K562 (cell line): ENCODE measurements at regions not wholly inside any gene's neighbourhood (a gene's known extent, or its start where the extent isn't known, plus 50 kb on each side); places are given as distances from the start of the nearest gene placed in this dataset.

ENCODE experiments used
- ATAC-seq: fragments of 200-7000 bp; cut with Tn5 transposase; 3 replicates; pipeline ENCODE4 v1.9.1; 2020; ENCODE audit warnings: moderate library complexity
- BruUV-seq: library from RNA; stranded (reverse); fragments of 400-500 nt; replicated peaks from 2 replicates; lab custom pipeline; 2021; lab: Mats Ljungman, UMichigan
- CTCF ChIA-PET: fragments of 300-600 bp; formaldehyde crosslinking; extraction: SDS; loops from one replicate; lab custom pipeline; 2021; ENCODE audit warnings: low intra/inter-chr PET ratio; lab: Yijun Ruan, JAX
- POLR2A ChIA-PET: fragments of 300-600, 350-650 bp; sonication (Branson Sonifier 250); formaldehyde crosslinking; extraction: SDS; loops from one replicate; lab custom pipeline; 2021; ENCODE audit warnings: antibody characterized with exemption, inconsistent platforms; lab: Yijun Ruan, JAX
- DNase-seq, 4 experiments: peaks; one replicate each; pipeline versions ENCODE4 v3.0.0 to v3.0.0-alpha.2; 2011 to 2018; ENCODE audit warnings: low spot score in 3 of 4, mixed read lengths in 3 of 4; ENCODE audit errors: extremely low read depth in 1 of 4
- FAIRE-seq: peaks from 2 replicates; lab custom pipeline; 2011; peaks lifted over from hg19 to GRCh38; lab: Jason Lieb, UNC
- H2AFZ ChIP-seq: 2 replicates; pipeline ENCODE4 v1.6.0; 2011; ENCODE audit warnings: low read depth, low read length, control low read depth, inconsistent platforms
- H3K27ac ChIP-seq: fragments of 200-600 bp; 3 replicates; pipeline ENCODE4 v1.8.0; 2011; ENCODE audit warnings: low read depth, mild to moderate bottlenecking, control low read depth, inconsistent platforms, low read length, moderate library complexity, mixed read lengths; ENCODE audit errors: extremely low read depth
- H3K27me3 ChIP-seq, 2 experiments: fragments of 300-600 bp in 1 of 2; 2 replicates in 1 of 2; 3 replicates in 1 of 2; pipeline versions ENCODE4 v1.6.0 to v1.8.0; 2011; ENCODE audit warnings: inconsistent platforms in 2 of 2, low read length in 2 of 2, mild to moderate bottlenecking in 1 of 2, mixed read lengths in 1 of 2, moderate library complexity in 1 of 2; ENCODE audit not compliant: control insufficient read depth in 2 of 2, insufficient read depth in 2 of 2
- H3K36me3 ChIP-seq: fragments of 300-600 bp; 3 replicates; pipeline ENCODE4 v1.8.0; 2011; ENCODE audit warnings: mild to moderate bottlenecking, low read length, inconsistent platforms; ENCODE audit not compliant: control insufficient read depth, insufficient read depth
- H3K4me1 ChIP-seq, 2 experiments: fragments of 200-600 bp in 1 of 2; replicated peaks in 1 of 2; 2 replicates in 1 of 2; 3 replicates in 1 of 2; pipeline versions ENCODE4 v1.5.1 to v1.8.0; 2011; ENCODE audit warnings: inconsistent platforms in 2 of 2, low read length in 2 of 2, mild to moderate bottlenecking in 1 of 2, mixed read lengths in 1 of 2, moderate library complexity in 1 of 2; ENCODE audit not compliant: control insufficient read depth in 2 of 2, insufficient read depth in 2 of 2
- H3K4me2 ChIP-seq: 2 replicates; pipeline ENCODE4 v1.6.1; 2011; ENCODE audit warnings: low read length, control low read depth, inconsistent platforms, mixed read lengths; ENCODE audit not compliant: insufficient read depth
- H3K4me3 ChIP-seq: fragments of 200-600 bp; sonication (generic), shearing (Covaris generic); 2 replicates; pipeline ENCODE4 v1.5.1; 2016; ENCODE audit warnings: control low read depth, inconsistent platforms
- H3K79me2 ChIP-seq: fragments of 200-600 bp; 3 replicates; pipeline ENCODE4 v1.8.0; 2011; ENCODE audit warnings: low read length, inconsistent platforms; ENCODE audit not compliant: control insufficient read depth, insufficient read depth
- H3K9ac ChIP-seq, 2 experiments: 2 replicates each; pipeline versions ENCODE4 v1.6.0 to v1.6.1; 2011; ENCODE audit warnings: low read depth in 2 of 2, low read length in 2 of 2, control low read depth in 1 of 2, inconsistent platforms in 1 of 2, mild to moderate bottlenecking in 1 of 2, mixed read lengths in 1 of 2; ENCODE audit not compliant: insufficient read depth in 1 of 2
- H3K9me1 ChIP-seq: one replicate; pipeline ENCODE4 v1.6.0; 2011; ENCODE audit warnings: inconsistent platforms, mild to moderate bottlenecking, low read length, moderate library complexity; ENCODE audit not compliant: control insufficient read depth, insufficient read depth
- H3K9me3 ChIP-seq: replicated peaks from 2 replicates; pipeline ENCODE4 v1.5.1; 2011; ENCODE audit warnings: low read depth, low read length, inconsistent platforms; ENCODE audit not compliant: control insufficient read depth, insufficient read depth
- H4K20me1 ChIP-seq: replicated peaks from 2 replicates; pipeline ENCODE4 v1.6.1; 2011; ENCODE audit warnings: low read length, inconsistent platforms, mixed read lengths; ENCODE audit not compliant: control insufficient read depth, insufficient read depth
- ARID2 ChIP-seq: fragments of 450-650 bp; IDR thresholded peaks from 2 replicates; pipeline ENCODE4 v1.6.1; 2017; ENCODE audit warnings: antibody characterized with exemption, mild to moderate bottlenecking
- FOS ChIP-seq: IDR thresholded peaks from 3 replicates; pipeline ENCODE4 v1.6.1; 2011; ENCODE audit not compliant: insufficient read length; ENCODE audit errors: extremely low read depth
- HLTF ChIP-seq: fragments of 450-650 bp; IDR thresholded peaks from 2 replicates; pipeline ENCODE4 v1.6.1; 2016
- NFE2L1 ChIP-seq: fragments of 450-650 bp; IDR thresholded peaks from 2 replicates; pipeline ENCODE4 v1.6.1; 2016; ENCODE audit warnings: missing genetic modification characterization, low read depth, mild to moderate bottlenecking, missing compliant biosample characterization, moderate library complexity, borderline replicate concordance
- PHF20 ChIP-seq: fragments of 450-650 bp; IDR thresholded peaks from 2 replicates; pipeline ENCODE4 v1.6.1; 2018; ENCODE audit not compliant: partially characterized antibody
- POLR2B ChIP-seq: fragments of 450-650 bp; IDR thresholded peaks from 2 replicates; pipeline ENCODE4 v1.6.1; 2018; ENCODE audit warnings: low read depth; ENCODE audit not compliant: partially characterized antibody
- TAL1 ChIP-seq: fragments of 450-650 bp; IDR thresholded peaks from 2 replicates; pipeline ENCODE4 v1.6.1; 2016; ENCODE audit warnings: mild to moderate bottlenecking
- ZNF134 ChIP-seq: fragments of 250-450 bp; sonication (Bioruptor Pico); conservative IDR thresholded peaks from 2 replicates; pipeline ENCODE4 v1.4.0; 2020
- WGBS: fragments of 100-300 bp; shearing (Covaris generic); methylation state at CpG from one replicate; pipeline ENCODE4 v1.1.6; 2016; ENCODE audit warnings: low coverage, mixed read lengths; ENCODE audit not compliant: insufficient coverage; ENCODE audit errors: missing lambda C conversion rate; 5-methylcytosine and 5-hydroxymethylcytosine counted together
- in situ Hi-C: fragments of 300-500 bp; cut with MboI; formaldehyde crosslinking; loops from 4 replicates; pipeline ENCODE4 v1.15.0; 2018; ENCODE audit warnings: inconsistent platforms, mixed read lengths
- intact Hi-C: fragments of 100-400 bp; cut with micrococcal nuclease; formaldehyde crosslinking; loops from 2 replicates; pipeline ENCODE4 v1.14.2; 2022

GRCh38 chr4:178595500-178596138, 1153.4 kb upstream of the AGA start:
- in situ Hi-C loops: no loop called here
- no peak overlapping the region for H3K4me3 ChIP-seq
- H3K27ac ChIP-seq: no peak overlapping the region
- H3K9ac ChIP-seq: no peak overlapping the region
- intact Hi-C loops: no loop called here
- H3K27me3 ChIP-seq: no peaks in the 10 kb centered on the region
- no peak overlapping the region for H3K4me2 ChIP-seq
- no peaks in the 10 kb centered on the region for H3K4me1 ChIP-seq
- ChIA-PET POLR2A (no interaction called here), CTCF (no interaction called here)
- ATAC-seq (no peak), DNase-seq (no peak), FAIRE-seq (no peak)
- no peak for TF ChIP-seq TAL1
- no peak for TF ChIP-seq ZNF134 (CRISPR knock-in tag)
- no peak for TF ChIP-seq HLTF
- TF ChIP-seq ARID2: no peak
- no peak for TF ChIP-seq POLR2B
- TF ChIP-seq PHF20: no peak
- no peak for TF ChIP-seq FOS
- H3K79me2 ChIP-seq: no peaks in the 10 kb centered on the region
- WGBS: under 1% methylated on average over 6 of the region's 6 CpGs
- H3K36me3 ChIP-seq: no peaks in the 10 kb centered on the region
- H4K20me1 ChIP-seq: no peaks in the 10 kb centered on the region
- no TSS peak for BruUV-seq
- no peaks in the 10 kb centered on the region; the same call in 1 of the 2 replicates for H3K9me3 ChIP-seq
- no peak overlapping the region for H2AFZ ChIP-seq
- no peaks in the 10 kb centered on the region for H3K9me1 ChIP-seq

- no peaks in the 10 kb centered on the region for H4K20me1 ChIP-seq
- no peak overlapping the region for H2AFZ ChIP-seq
- H3K27me3 ChIP-seq: no peaks in the 10 kb centered on the region
- TF ChIP-seq NFE2L1: no peak
- TF ChIP-seq, all 486 proteins: peak for 0
- no peak overlapping the region for H3K27ac ChIP-seq
- ATAC-seq (no peak), DNase-seq (no peak), FAIRE-seq (no peak)
- H3K36me3 ChIP-seq: no peaks in the 10 kb centered on the region
- WGBS: 0% methylated on average over 1 of the region's 1 CpG
- H3K9me3 ChIP-seq: no peaks in the 10 kb centered on the region; the same call in 1 of the 2 replicates
- BruUV-seq: no TSS peak
- CTCF ChIA-PET: no interaction called here
- no peaks in the 10 kb centered on the region for H3K4me1 ChIP-seq
- H3K9ac ChIP-seq: no peak overlapping the region
- no peak overlapping the region for H3K4me2 ChIP-seq
- POLR2A ChIA-PET: no interaction called here
- in situ Hi-C loops: no loop called here
- intact Hi-C loops: no loop called here
- H3K9me1 ChIP-seq: no peaks in the 10 kb centered on the region
- H3K79me2 ChIP-seq: no peaks in the 10 kb centered on the region
- H3K4me3 ChIP-seq: no peak overlapping the region
Measured at GRCh38 chr4:178598672-178599071, 1156.4 kb upstream of the AGA start.
